IMR-90 (cell line): ENCODE measurements at regions not wholly inside any gene's neighbourhood (a gene's known extent, or its start where the extent isn't known, plus 50 kb on each side); places are given as distances from the start of the nearest gene placed in this dataset.

Experiments
- ATAC-seq: fragments of 200-7000 bp; cut with Tn5 transposase; 2 replicates; pipeline ENCODE4 v1.9.1; 2020; ENCODE audit warnings: low read depth, mild to moderate bottlenecking, moderate library complexity
- BruUV-seq: library from RNA; stranded (reverse); fragments of 400-500 nt; replicated peaks from 2 replicates; lab custom pipeline; 2021; lab: Mats Ljungman, UMichigan
- CTCF ChIA-PET: fragments of 300-600 bp; formaldehyde crosslinking; extraction: SDS; loops from one replicate; lab custom pipeline; 2021; ENCODE audit warnings: antibody characterized with exemption; lab: Yijun Ruan, JAX
- POLR2A ChIA-PET: fragments of 300-600 bp; sonication (Branson Sonifier 250); formaldehyde crosslinking; loops from one replicate; lab custom pipeline; 2022; ENCODE audit warnings: antibody characterized with exemption; ENCODE audit not compliant: unreplicated experiment; lab: Charles Lee
- DNase-seq: peaks from one replicate; pipeline ENCODE4 v3.0.0; 2013
- H2AFZ ChIP-seq: replicated peaks from 2 replicates; pipeline ENCODE3; 2013; ENCODE audit warnings: low read length, mild to moderate bottlenecking; ENCODE audit not compliant: poor library complexity
- H2AK5ac ChIP-seq: 2 replicates; pipeline ENCODE4 v1.6.1; 2013; ENCODE audit warnings: low read depth, low read length, inconsistent platforms
- H2AK9ac ChIP-seq: replicated peaks from 2 replicates; pipeline ENCODE3; 2013; ENCODE audit warnings: mild to moderate bottlenecking, low read depth, low read length, moderate library complexity; ENCODE audit not compliant: poor library complexity
- H2BK120ac ChIP-seq: 2 replicates; pipeline ENCODE4 v1.6.1; 2013; ENCODE audit warnings: low read depth, low read length, inconsistent platforms
- H2BK15ac ChIP-seq: 3 replicates; pipeline ENCODE4 v1.6.1; 2013; ENCODE audit warnings: low read depth, low read length, inconsistent platforms
- H2BK20ac ChIP-seq: 2 replicates; pipeline ENCODE4 v1.6.1; 2013; ENCODE audit warnings: low read depth, mild to moderate bottlenecking, inconsistent platforms, low read length, moderate library complexity
- H2BK5ac ChIP-seq: 2 replicates; pipeline ENCODE4 v1.6.1; 2013; ENCODE audit warnings: mild to moderate bottlenecking, low read depth, low read length, inconsistent platforms; ENCODE audit not compliant: poor library complexity, severe bottlenecking
- H3K14ac ChIP-seq: replicated peaks from 2 replicates; pipeline ENCODE4 v1.6.1; 2013; ENCODE audit warnings: low read depth, low read length, inconsistent platforms
- H3K18ac ChIP-seq: 2 replicates; pipeline ENCODE4 v1.6.1; 2013; ENCODE audit warnings: low read depth, low read length, control low read depth
- H3K23ac ChIP-seq: 2 replicates; pipeline ENCODE4 v1.6.1; 2013; ENCODE audit warnings: low read depth, low read length, inconsistent platforms
- H3K27ac ChIP-seq: 2 replicates; pipeline ENCODE4 v1.5.1; 2013; ENCODE audit warnings: mild to moderate bottlenecking, control low read depth, low read length; ENCODE audit not compliant: insufficient read depth
- H3K27me3 ChIP-seq: 2 replicates; pipeline ENCODE4 v1.6.1; 2013; ENCODE audit warnings: low read length; ENCODE audit not compliant: control insufficient read depth, insufficient read depth
- H3K36me3 ChIP-seq: 2 replicates; pipeline ENCODE4 v1.6.1; 2013; ENCODE audit warnings: low read length, mixed read lengths; ENCODE audit not compliant: control insufficient read depth, insufficient read depth
- H3K4ac ChIP-seq: 2 replicates; pipeline ENCODE4 v1.6.1; 2013; ENCODE audit warnings: low read depth, low read length, inconsistent platforms
- H3K4me1 ChIP-seq: 2 replicates; pipeline ENCODE4 v1.6.1; 2013; ENCODE audit warnings: low read length, mixed read lengths; ENCODE audit not compliant: control insufficient read depth, insufficient read depth
- H3K4me2 ChIP-seq: 2 replicates; pipeline ENCODE4 v1.6.1; 2013; ENCODE audit warnings: low read depth, mild to moderate bottlenecking, control low read depth, low read length, moderate library complexity
- H3K4me3 ChIP-seq: 2 replicates; pipeline ENCODE4 v1.5.1; 2013; ENCODE audit warnings: low read depth, mild to moderate bottlenecking, control low read depth, low read length, moderate library complexity; ENCODE audit not compliant: insufficient read depth
- H3K56ac ChIP-seq: 2 replicates; pipeline ENCODE4 v1.6.1; 2013; ENCODE audit warnings: low read length, inconsistent platforms; ENCODE audit not compliant: insufficient read depth; ENCODE audit errors: extremely low read depth
- H3K79me1 ChIP-seq, 2 experiments: 2 replicates each; pipeline ENCODE4 v1.6.1; 2013; ENCODE audit warnings: low read length in 2 of 2, inconsistent platforms in 1 of 2, low read depth in 1 of 2
- H3K9ac ChIP-seq: 2 replicates; pipeline ENCODE4 v1.6.1; 2013; ENCODE audit warnings: low read depth, low read length, control low read depth
- H3K9me1 ChIP-seq: 2 replicates; pipeline ENCODE4 v1.6.1; 2013; ENCODE audit warnings: low read length, inconsistent platforms; ENCODE audit not compliant: insufficient read depth
- H3K9me3 ChIP-seq: 2 replicates; pipeline ENCODE4 v1.6.1; 2013; ENCODE audit warnings: low read length; ENCODE audit not compliant: control insufficient read depth, insufficient read depth
- H4K20me1 ChIP-seq: 2 replicates; pipeline ENCODE4 v1.6.1; 2013; ENCODE audit warnings: low read length, inconsistent platforms; ENCODE audit not compliant: insufficient read depth
- H4K5ac ChIP-seq: 2 replicates; pipeline ENCODE4 v1.6.1; 2013; ENCODE audit warnings: mild to moderate bottlenecking, low read depth, low read length, control low read depth
- H4K8ac ChIP-seq, 2 experiments: 2 replicates each; pipeline ENCODE4 v1.6.1; 2013; ENCODE audit warnings: low read depth in 2 of 2, low read length in 2 of 2, control low read depth in 1 of 2, inconsistent platforms in 1 of 2
- H4K91ac ChIP-seq: 2 replicates; pipeline ENCODE4 v1.6.1; 2013; ENCODE audit warnings: low read depth, low read length, inconsistent platforms; ENCODE audit not compliant: insufficient read depth
- FOS ChIP-seq: fragments of 150-350 bp; IDR thresholded peaks from 2 replicates; pipeline ENCODE4 v1.6.1; 2016; ENCODE audit warnings: low read depth, low read length
- MAFK ChIP-seq: IDR thresholded peaks from 2 replicates; pipeline ENCODE4 v1.6.1; 2012; ENCODE audit warnings: low read depth, low read length, improper control_type of control experiment
- MXI1 ChIP-seq: IDR thresholded peaks from 2 replicates; pipeline ENCODE4 v1.6.1; 2012; ENCODE audit warnings: low read depth, mild to moderate bottlenecking, low read length, moderate library complexity, borderline replicate concordance
- NFE2L2 ChIP-seq: fragments of 150-350 bp; IDR thresholded peaks from 2 replicates; pipeline ENCODE4 v1.6.1; 2016; ENCODE audit warnings: low read depth, mild to moderate bottlenecking, low read length
- RAD21 ChIP-seq: IDR thresholded peaks from 2 replicates; pipeline ENCODE4 v1.6.1; 2012; ENCODE audit warnings: low read length, improper control_type of control experiment
- RCOR1 ChIP-seq: IDR thresholded peaks from 2 replicates; pipeline ENCODE4 v1.6.1; 2012; ENCODE audit warnings: mild to moderate bottlenecking, low read length, improper control_type of control experiment; ENCODE audit not compliant: insufficient replicate concordance
- RFX5 ChIP-seq: IDR thresholded peaks from 2 replicates; pipeline ENCODE4 v1.8.0; 2012; ENCODE audit warnings: low read depth, mild to moderate bottlenecking, low read length, moderate library complexity
- dilution Hi-C: fragments of 300-500 bp; cut with HindIII; formaldehyde crosslinking; loops from one replicate; pipeline ENCODE4 v1.14.3; 2018; ENCODE audit warnings: low sequenced_read_pairs; ENCODE audit not compliant: unreplicated experiment
- in situ Hi-C: fragments of 300-500 bp; cut with MboI; formaldehyde crosslinking; loops from 3 replicates; pipeline ENCODE4 v1.14.3; 2019; ENCODE audit warnings: low sequenced_read_pairs, inconsistent platforms, mixed read lengths
- intact Hi-C: fragments of 100-400 bp; cut with micrococcal nuclease; formaldehyde crosslinking; loops from 2 replicates; pipeline ENCODE4 v1.10.0; 2022
- TF ChIP-seq, protein P1 (sequence below): conservative IDR thresholded peaks from 2 replicates; pipeline ENCODE4 v1.5.1; 2012; ENCODE audit warnings: mild to moderate bottlenecking, low read depth, low read length, improper control_type of control experiment

DNA sequence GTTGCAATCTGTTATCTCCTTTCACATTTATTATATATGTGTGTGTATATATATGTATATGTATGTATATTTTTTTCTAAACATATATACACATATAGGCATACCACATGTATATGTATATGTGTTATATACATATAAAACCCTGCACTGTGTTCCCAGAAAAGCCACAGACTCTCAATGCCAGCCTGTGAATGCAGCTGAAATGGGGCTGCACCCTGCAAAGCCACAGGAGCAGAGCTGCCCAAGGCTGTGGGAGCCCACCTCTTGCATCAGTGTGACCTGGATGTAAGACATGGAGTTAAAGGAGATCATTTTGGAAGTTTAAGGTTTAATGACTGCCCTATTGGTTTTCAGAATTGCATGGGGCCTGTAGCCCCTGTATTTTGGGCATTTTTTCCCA, 762.3 kb upstream of the ARPP21 start:
- Histone ChIP-seq H3K27me3 (no peaks in the 10 kb centered on the region), H3K9ac (no peak overlapping the region), H4K5ac (no peak overlapping the region), H3K14ac (no peak overlapping the region), H3K9me3 (peaks cover 13% of the 10 kb centered on the region), H3K79me1 (no peaks in the 10 kb centered on the region), H2AK5ac (no peak overlapping the region), H2BK15ac (no peak overlapping the region), H3K4ac (no peak overlapping the region), H3K4me1 (no peaks in the 10 kb centered on the region), H3K4me2 (no peak overlapping the region), H4K8ac (no peak overlapping the region), H2AFZ (no peak overlapping the region), H2BK5ac (no peak overlapping the region), H3K36me3 (no peaks in the 10 kb centered on the region), H3K18ac (no peak overlapping the region), H3K9me1 (no peaks in the 10 kb centered on the region), H2BK120ac (no peak overlapping the region), H4K91ac (no peak overlapping the region), H3K56ac (no peak overlapping the region), H4K20me1 (no peaks in the 10 kb centered on the region), H3K27ac (no peak overlapping the region), H2AK9ac (no peak overlapping the region), H2BK20ac (no peak overlapping the region), H3K23ac (no peak overlapping the region), H3K4me3 (no peak overlapping the region)
- no peak for TF ChIP-seq RCOR1
- no peak for TF ChIP-seq MAFK
- TF ChIP-seq RAD21: no peak
- no peak for TF ChIP-seq NFE2L2
- TF ChIP-seq, protein P1, sequence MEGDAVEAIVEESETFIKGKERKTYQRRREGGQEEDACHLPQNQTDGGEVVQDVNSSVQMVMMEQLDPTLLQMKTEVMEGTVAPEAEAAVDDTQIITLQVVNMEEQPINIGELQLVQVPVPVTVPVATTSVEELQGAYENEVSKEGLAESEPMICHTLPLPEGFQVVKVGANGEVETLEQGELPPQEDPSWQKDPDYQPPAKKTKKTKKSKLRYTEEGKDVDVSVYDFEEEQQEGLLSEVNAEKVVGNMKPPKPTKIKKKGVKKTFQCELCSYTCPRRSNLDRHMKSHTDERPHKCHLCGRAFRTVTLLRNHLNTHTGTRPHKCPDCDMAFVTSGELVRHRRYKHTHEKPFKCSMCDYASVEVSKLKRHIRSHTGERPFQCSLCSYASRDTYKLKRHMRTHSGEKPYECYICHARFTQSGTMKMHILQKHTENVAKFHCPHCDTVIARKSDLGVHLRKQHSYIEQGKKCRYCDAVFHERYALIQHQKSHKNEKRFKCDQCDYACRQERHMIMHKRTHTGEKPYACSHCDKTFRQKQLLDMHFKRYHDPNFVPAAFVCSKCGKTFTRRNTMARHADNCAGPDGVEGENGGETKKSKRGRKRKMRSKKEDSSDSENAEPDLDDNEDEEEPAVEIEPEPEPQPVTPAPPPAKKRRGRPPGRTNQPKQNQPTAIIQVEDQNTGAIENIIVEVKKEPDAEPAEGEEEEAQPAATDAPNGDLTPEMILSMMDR: no peak
- no peak for TF ChIP-seq RFX5
- no peak for TF ChIP-seq FOS
- TF ChIP-seq MXI1: no peak
- in situ Hi-C loops: no loop called here
- intact Hi-C loops: no loop called here
- ChIA-PET POLR2A (no interaction called here), CTCF (no interaction called here)
- ATAC-seq: no peak
- BruUV-seq: no TSS peak
- DNase-seq: no peak
- dilution Hi-C loops: no loop called here
